Epithelial cell of proximal tubule (primary cell): ENCODE measurements at regions not wholly inside any gene's neighbourhood (a gene's known extent, or its start where the extent isn't known, plus 50 kb on each side); places are given as distances from the start of the nearest gene placed in this dataset.

Source experiments
- DNase-seq: peaks from one replicate; pipeline ENCODE4 v3.0.0-alpha.2; 2011; ENCODE audit warnings: low read depth
- H3K4me3 ChIP-seq: 2 replicates; pipeline ENCODE4 v1.5.1; 2011; ENCODE audit warnings: low read depth, mild to moderate bottlenecking, low read length
- TF ChIP-seq, protein P1 (sequence below): conservative IDR thresholded peaks from 2 replicates; pipeline ENCODE4 v1.5.1; 2012; ENCODE audit warnings: low read depth, mild to moderate bottlenecking, low read length

DNA sequence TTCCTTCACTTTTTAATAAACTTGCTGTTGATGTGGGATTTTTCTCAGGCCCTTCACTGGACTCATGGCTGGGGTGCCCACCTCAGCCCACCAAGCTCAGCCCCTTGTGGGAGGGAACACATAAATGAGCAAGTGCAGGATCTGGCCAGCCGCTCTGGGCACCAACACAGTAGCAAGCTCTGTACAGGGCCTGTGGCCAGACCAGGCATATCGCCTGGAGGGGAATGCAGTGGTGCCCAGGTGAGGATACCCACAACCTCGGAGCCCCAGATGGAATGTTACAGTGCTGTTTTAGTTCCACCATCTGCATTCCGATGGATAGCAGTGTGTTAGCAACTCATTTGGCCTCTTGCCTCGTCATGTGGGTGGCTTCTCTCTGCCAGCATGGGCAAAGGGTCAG lies 234.6 kb downstream of the PPP1R3A start:
- TF ChIP-seq, protein P1, sequence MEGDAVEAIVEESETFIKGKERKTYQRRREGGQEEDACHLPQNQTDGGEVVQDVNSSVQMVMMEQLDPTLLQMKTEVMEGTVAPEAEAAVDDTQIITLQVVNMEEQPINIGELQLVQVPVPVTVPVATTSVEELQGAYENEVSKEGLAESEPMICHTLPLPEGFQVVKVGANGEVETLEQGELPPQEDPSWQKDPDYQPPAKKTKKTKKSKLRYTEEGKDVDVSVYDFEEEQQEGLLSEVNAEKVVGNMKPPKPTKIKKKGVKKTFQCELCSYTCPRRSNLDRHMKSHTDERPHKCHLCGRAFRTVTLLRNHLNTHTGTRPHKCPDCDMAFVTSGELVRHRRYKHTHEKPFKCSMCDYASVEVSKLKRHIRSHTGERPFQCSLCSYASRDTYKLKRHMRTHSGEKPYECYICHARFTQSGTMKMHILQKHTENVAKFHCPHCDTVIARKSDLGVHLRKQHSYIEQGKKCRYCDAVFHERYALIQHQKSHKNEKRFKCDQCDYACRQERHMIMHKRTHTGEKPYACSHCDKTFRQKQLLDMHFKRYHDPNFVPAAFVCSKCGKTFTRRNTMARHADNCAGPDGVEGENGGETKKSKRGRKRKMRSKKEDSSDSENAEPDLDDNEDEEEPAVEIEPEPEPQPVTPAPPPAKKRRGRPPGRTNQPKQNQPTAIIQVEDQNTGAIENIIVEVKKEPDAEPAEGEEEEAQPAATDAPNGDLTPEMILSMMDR = no peak
- H3K4me3 ChIP-seq = no peak overlapping the region

DNA sequence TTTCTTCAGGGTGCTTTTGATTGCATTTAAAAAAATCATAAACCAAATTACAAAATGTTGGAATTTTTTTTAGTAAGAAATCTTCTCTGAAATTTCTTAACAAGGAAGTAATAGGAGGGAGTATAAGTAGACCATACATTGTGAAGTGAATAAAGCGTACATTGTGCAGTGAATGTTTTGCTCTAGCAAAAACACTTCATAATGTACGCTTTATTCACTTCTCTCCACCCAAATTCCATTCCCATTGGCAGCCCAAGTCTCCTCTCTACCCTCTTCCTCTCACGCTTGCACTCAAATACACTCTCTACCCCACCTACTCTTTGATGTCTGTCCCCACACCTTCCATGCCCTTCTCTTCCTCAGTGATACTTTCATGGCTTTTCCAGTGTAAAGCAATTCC lies 241.0 kb downstream of the PPP1R3A start:
- H3K4me3 ChIP-seq = no peak overlapping the region
- TF ChIP-seq, protein P1 = no peak
- DNase-seq = no peak

More for the DNA sequence above, 234.6 kb downstream of the PPP1R3A start:
- no peak for DNase-seq

DNA sequence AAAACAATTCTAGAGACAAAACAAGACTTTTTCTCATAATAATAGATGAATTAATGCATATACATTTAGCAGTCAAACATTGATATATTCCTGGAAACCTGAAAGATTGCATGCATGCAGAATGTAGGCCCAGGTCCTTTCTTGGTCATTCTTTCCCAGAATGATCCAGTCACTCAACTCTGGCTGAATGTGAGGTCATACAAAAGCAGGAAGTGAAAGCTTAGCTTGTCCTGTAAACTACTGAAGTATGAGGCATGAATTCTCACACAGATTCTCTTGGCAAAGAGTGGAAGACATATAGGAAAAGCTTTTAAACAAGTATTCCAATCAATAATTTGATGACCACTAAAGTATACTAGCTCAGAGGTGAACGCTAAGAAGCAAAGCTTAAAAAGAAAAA lies 253.9 kb downstream of the PPP1R3A start:
- no peak overlapping the region for H3K4me3 ChIP-seq
- TF ChIP-seq, protein P1 = no peak
- no peak for DNase-seq

DNA sequence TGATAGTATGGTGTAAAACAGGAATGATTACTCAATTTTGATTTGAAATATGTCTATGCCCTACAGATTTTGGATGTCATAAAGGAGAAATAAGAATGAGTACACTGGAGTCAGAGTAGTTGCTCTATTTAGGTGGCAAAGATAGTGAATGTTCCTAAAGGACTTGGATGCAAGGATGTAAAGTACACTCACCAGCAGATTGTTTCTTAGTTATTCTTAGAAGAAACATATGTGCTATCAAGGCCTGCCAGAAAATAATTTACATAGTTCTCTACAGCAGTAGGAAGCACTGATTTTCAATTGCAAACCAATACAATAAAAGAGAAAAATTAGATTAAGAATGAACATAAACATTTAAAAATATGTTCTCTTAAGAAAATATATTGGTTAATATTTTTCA lies 259.4 kb downstream of the PPP1R3A start:
- TF ChIP-seq, protein P1 = no peak
- H3K4me3 ChIP-seq = no peak overlapping the region
- DNase-seq = no peak

DNA sequence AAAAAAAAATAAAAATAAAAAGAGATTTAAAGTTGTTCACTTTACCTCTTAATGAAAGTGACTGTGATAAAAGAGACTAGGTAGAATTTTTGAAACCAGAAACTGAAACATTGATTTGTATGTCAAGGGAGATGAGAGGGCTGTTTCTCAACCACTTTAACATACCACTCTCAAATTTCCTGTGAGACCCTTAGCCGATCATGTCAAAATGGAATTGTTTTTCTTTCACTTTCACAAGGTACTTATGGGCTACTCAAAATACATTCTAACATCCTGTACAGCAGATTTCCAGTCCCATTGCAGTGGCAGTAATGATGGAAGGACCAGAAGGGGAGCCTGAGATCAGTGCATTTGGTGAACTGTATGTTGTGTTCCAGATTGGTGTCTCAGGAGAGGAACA lies 261.2 kb downstream of the PPP1R3A start:
- TF ChIP-seq, protein P1 = no peak
- DNase-seq = no peak
- no peak overlapping the region for H3K4me3 ChIP-seq

DNA sequence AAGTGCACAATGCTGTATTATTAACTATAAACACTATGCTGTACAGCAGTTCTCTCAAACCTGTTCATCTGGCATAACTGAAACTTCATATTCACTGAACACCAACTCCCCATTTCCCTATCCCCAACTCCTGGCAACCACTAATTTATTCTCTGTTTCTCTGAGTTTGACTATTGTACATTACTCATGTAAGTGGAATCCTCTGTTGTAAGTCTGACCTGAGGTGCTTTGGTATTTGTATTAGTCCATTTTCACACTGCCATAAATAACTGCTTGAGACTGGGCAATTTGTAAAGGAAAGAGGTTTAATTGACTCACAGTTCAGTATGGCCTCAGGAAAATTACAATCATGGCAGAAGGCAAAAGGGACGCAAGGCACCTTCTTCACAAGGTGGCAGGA lies 266.3 kb downstream of the PPP1R3A start:
- H3K4me3 ChIP-seq = no peak overlapping the region
- TF ChIP-seq, protein P1 = no peak
- peak; percentile 72 for DNase-seq

DNA sequence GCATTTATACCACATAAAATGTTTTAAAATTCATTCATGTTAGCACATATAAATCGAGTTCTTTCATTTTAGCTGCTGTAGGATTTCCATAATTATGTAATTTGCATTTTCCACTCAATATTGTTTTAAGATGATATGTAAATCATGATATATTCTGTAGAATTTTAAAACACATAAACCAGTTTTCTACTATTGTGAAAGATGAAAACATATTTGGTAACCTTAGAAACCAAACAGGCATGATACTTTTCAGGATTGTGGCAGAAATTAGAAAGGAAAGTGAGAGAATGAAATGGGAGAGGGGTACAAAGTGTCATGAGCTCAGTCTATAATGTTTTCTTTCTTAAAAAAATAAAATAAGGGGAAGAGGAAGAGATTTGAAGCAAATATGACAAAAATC lies 269.3 kb downstream of the PPP1R3A start:
- DNase-seq = no peak
- TF ChIP-seq, protein P1 = no peak
- H3K4me3 ChIP-seq = no peak overlapping the region
